HG03521 (cell line): ENCODE measurements at regions not wholly inside any gene's neighbourhood (a gene's known extent, or its start where the extent isn't known, plus 50 kb on each side); places are given as distances from the start of the nearest gene placed in this dataset.

Experiments used
- ATAC-seq: cut with Tn5 transposase; IDR thresholded peaks from one replicate; pipeline ENCODE4 v1.9.1; 2021; ENCODE audit warnings: mild to moderate bottlenecking, moderate library complexity; ENCODE audit not compliant: unreplicated experiment

DNA sequence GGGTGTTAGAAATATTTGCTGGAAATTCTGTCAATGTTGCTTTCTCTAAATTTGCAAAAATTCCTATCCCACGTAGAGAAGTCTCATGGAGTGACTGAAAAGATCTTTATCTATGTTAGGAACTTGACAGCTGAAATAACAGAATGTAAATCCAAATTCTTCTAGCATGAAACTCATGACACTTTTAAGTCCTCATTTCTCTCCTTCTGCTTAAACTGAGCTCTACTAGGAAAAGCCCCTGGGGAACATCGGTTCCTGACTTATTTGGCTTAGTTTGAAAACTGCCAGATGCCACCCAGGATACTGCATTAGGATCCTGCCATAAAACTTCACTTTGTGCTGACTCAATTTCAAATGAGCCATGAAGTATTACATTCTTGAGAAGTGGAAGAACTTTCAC lies 426.0 kb downstream of the GALC start:
- no peak for ATAC-seq

GRCh38 chr14:87547536-87547935 lies 445.4 kb downstream of the GALC start:
- no peak for ATAC-seq

GRCh38 chr14:87542288-87542687 lies 450.7 kb downstream of the GALC start:
- no peak for ATAC-seq

- no peak for ATAC-seq
Observed at GRCh38 chr14:87540339-87540738, 452.6 kb downstream of the GALC start.

DNA sequence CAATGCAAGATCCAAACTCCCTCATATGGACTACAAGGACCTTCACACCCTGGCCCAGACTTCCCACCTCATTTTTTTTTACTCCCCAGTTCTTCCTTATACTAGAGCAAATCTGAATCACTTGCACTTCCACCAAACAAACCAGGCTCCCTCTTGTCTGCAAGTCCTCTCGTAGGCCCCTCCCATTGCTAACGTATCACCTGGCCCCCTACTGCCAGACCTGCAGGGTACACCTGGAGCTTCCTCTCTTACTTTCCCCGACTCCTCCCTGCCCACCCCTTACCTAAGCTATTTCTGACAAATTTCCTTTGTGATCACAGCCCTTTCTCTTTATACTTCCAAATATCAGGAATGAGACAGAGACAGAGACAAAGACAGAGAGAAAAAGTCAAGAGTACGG lies 463.9 kb downstream of the GALC start:
- no peak for ATAC-seq

- ATAC-seq, result no peak
Observed at GRCh38 chr14:87526731-87527130, 466.3 kb downstream of the GALC start.

DNA sequence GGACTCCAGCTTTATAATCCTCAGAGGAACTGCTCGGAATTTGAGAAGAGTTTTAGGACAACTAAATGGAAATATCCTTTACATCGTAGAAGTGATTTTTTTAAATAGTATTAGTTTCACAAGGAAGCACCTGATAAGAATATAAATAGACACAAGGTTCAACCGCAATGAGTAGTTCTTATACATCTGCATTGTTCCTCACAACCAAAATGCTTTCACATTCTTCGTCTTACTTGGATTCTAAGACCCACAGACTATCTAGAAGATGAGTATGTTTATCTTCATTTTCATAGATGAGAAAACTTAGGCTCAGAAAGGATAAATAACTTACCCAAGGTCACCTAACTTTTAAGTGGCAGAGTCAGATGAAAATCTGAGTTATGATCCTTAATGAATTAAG lies 469.0 kb downstream of the GALC start:
- ATAC-seq, result no peak

- ATAC-seq, result no peak
Observed at GRCh38 chr14:87522575-87522974, 470.4 kb downstream of the GALC start.

DNA sequence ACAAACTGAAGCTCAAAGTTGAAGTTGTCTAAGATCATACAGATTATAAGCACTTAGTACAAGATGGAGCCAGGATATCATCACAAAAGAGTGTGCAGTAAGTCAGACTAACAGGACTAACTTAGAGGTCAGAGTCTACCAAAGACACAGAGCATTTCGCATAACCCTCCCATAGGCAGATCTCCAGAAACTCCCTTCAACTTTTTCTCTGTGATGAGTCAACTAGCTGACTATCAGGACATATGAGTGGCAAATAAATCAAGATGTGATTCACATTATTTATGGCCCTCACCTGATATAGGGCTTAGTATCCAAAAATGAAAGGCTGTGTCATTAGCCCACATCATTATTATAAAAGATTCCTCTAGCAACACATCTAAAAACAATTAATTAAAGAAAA lies 484.6 kb downstream of the GALC start:
- no peak for ATAC-seq

DNA sequence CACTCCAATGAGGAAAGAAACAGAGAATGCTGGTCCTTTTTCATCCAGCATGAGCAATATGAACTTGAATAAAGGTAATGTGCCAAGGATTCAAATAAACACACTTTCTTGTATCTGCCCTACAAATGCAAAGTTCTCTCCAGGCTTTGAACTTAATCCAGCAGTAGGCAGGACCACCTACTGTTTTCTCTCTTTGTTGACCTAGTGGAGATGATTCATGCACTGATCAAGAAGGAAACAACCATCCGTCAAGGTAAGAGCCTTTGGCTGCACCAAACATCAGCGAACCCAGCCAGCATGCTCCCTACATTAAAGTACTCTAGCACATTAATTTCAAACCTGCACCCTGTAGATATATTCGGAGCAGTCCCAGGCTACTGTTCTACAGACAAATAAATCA lies 489.3 kb downstream of the GALC start:
- ATAC-seq, result no peak

DNA sequence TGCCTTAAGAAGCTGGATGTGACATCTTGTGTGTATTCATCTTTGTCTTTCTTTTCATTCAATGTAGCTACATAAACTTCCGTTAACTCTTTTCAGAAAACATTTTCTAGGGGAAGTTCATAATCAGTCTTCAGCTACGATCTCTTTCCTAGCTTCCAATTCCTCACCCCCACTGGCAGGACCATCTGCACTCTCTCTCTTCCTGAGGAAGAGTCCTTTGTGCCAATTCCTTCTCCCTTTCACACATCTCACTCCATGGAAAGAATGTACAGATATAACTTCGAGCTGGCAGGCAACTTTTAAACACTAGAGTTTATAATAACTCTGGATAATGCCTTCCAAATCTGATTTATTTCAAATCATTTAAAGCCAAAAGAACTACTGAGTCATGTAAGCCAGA lies 495.7 kb downstream of the GALC start:
- no peak for ATAC-seq

DNA sequence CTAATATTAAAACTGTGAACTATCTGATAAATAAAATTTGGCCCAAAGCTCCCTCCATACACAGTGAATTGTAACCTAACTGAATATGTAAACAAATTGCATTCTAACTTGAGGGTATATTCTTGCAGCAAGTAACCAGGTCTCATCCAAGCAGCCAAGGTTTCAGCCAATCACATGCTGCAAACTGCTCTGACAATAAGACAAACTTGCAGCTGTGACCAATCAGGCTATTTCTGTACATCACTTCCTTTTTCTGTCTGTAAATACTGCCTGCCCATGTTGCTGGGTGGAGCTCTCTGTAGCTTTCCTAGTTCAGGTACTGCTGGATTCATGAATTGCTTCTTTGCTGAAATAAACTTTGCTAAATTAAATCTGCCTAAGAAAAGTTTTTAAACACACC lies 499.0 kb downstream of the GALC start:
- no peak for ATAC-seq

GRCh38 chr14:87492561-87492960 lies 500.4 kb downstream of the GALC start:
- ATAC-seq, result no peak

- ATAC-seq, result no peak
Observed at GRCh38 chr14:87491816-87492215, 501.2 kb downstream of the GALC start.

DNA sequence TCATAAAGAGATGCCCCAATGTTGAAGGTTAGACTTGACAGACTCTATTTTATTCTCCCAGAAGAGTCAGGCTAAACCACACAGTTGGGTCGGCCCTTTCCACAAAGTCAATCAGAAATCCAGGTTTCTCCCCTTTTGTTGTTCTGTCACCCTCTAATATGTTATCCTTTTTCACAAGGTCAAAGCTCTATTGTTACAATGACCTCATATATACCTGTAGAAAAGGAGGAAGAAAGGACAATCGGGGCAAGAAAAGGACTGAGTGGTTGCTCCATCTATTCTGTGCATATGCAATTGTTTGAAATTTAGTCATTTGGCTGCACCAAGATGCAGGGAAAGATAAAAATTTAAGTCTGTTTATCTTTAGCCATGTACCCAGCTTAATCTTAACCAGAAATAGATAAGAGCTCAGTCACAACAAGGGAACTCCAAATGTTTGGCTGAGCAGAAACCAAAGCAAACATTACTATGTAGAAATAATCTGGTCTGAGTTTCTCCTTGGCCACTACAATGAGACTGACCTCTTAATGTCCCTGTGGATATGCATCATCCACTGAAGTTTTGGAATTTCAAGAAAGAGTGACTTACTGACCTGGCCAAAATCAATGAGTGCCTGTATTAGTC lies 503.7 kb downstream of the GALC start:
- no peak for ATAC-seq

- no peak for ATAC-seq
Observed at GRCh38 chr14:87483271-87484260, 509.4 kb downstream of the GALC start.

DNA sequence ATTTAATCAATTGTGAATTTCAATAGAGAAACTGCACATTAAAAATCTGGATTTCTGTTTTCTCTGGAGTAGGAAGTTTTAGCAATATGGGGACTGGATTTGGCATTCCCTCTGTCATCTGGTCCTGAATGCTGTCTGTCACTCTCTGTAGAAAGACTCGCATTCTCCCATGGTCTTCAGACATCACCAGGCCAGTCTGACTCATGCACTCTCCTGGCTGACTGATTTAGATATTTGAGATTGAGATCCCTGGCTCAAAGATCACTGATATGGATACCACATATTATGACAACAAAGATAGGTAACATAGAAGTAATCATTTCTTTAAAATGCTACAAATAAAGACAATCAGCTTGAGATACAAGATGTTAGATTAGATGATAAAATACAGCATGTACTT lies 524.5 kb downstream of the GALC start:
- no peak for ATAC-seq

DNA sequence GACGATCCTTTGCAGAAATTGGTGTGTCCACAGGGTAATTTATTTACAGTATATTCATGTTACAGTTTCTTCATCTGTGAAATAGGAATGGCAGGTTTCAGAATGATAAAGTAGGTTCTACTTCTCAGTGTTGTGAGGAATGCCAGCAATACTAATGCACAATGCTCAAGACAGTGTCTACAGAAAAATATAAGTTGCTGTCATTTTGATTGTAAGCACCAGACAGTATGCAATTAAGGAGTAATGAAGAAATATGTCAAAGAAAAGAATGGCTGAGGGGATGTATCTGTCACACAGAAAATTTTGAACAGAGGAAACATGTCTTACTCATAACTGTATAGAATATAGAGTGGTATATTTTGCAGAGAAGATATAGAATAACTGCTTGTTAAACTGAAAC lies 525.4 kb downstream of the GALC start:
- no peak for ATAC-seq

DNA sequence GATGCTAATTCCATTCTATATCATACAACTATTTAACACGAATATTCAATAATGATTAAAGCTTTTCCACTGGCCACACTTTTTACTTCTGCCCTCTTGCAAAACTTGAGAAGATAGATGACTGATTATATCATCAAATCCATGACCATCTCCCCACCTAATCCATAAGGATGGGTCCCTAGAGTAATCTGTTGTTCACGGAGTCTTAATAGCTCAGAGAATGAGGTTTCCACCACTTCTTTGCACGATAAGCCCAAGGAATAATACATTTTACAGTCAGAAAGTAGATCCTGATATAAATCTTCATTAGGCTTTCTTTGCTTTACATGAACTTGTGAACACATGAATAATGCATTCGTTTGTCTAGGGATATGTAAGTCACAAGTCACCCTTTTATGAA lies 527.2 kb downstream of the GALC start:
- ATAC-seq, result no peak

DNA sequence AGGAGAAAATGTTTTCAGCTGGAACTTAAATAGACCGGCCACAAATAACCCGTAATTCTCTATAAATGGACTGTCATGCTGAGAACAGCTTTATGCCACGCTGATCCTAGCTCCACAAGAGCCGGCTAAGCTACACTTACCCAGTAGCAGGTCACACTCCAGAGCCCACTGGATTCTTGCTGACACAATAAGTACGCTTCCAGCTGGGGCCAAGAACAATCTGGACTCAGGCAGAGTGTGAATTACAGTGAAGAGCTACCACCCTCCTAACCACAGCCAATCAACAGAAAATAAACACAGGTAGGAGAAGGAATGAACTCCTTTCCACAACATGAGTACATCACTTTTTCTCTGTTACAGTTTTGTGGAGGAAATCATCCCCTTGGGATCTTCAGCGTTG lies 531.3 kb downstream of the GALC start:
- no peak for ATAC-seq

- no peak for ATAC-seq
Observed at GRCh38 chr14:87457720-87458119, 535.3 kb downstream of the GALC start.

- no peak for ATAC-seq
Observed at GRCh38 chr14:87450193-87450592, 542.8 kb downstream of the GALC start.
